ENCODE measurements at regions not wholly inside any gene's neighbourhood (a gene's known extent, or its start where the extent isn't known, plus 50 kb on each side); places are given as distances from the start of the nearest gene placed in this dataset.
A peak's percentile ranks its signal among the peaks of the same experiment; 100 is the strongest.

DNA sequence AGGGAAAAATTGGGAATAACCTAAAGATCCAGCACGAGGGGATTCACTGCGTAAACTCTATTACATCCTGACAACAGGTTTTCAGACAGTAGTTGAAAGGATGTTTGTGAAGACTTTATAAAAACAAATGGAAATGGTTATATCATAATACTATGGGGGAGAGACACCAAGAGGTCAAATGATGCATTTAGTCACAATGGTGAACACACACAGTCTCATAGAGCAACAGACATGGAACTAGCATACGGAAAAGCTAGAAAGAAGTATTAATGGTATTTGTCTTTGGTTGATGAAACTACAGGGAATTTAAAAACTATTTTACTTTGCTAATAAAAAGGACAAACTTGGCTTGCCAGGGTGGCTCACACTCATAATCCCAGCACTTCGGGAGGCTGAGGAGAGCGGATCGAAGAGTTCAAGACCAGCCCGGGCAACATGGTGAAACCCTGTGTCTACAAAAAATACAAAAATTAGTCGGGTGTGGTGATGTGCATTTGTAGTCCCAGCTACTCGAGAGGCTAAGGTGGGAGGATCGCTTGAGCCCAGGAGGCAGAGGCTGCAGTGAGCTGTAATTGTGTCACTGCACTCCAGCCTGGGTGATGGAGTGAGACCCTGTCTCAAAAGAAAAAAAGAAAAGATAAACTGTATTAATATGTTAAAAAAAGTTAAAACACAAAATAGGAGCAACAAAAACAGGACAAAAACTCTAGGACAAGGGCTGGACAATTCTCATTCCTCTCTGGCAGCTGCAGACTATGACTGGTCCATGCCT lies 94.8 kb downstream of the MYCN start:
- DNase-seq (ENCODE audit: low read depth), result no peak
- TF ChIP-seq, protein P1, sequence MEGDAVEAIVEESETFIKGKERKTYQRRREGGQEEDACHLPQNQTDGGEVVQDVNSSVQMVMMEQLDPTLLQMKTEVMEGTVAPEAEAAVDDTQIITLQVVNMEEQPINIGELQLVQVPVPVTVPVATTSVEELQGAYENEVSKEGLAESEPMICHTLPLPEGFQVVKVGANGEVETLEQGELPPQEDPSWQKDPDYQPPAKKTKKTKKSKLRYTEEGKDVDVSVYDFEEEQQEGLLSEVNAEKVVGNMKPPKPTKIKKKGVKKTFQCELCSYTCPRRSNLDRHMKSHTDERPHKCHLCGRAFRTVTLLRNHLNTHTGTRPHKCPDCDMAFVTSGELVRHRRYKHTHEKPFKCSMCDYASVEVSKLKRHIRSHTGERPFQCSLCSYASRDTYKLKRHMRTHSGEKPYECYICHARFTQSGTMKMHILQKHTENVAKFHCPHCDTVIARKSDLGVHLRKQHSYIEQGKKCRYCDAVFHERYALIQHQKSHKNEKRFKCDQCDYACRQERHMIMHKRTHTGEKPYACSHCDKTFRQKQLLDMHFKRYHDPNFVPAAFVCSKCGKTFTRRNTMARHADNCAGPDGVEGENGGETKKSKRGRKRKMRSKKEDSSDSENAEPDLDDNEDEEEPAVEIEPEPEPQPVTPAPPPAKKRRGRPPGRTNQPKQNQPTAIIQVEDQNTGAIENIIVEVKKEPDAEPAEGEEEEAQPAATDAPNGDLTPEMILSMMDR (IDR thresholded peaks at IDR 0.05; ENCODE audit: low read depth, low read length), result no peak
- no peak overlapping the region for H3K4me3 ChIP-seq (ENCODE audit: low read depth, low read length)

DNA sequence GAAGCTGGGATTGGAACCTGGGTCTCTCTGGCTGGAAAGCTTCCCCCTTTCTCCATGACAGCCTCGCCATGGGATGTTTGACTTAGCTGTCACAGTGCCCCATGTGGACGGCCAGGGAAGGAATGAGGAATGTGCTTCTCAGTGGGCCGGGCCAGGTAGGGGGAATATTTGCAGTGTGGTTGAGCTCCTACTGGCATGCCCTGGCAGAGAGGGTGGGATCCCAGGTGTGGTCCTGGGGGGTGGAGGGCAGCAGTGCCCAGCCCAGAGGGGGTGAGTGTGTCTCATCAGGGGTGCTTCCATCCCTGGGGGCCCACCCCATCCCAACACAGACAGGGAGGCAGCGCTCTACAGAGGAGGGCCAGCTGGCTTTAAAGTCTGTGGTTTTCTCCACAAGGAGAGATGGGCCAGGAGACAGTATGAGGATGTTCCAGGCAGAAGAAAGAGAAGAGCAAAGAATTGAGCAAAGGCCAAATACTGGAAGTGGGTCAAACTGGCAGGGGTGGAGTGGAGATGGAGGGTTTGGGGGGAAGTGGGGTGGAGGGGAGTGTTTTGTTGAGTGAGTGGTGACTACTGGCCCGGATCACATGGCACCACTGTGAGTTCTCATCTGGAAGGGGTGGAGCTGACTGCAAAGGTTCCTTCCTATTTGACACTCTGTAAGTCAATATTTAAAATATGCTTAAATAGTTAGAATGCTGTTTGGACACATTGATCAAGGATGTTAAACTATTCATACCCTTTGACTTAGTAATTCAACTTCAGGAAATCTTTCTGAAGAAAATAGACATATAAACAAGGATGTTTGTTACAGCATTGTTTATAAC lies 94.0 kb downstream of the MYCN start:
- H3K4me3 ChIP-seq (ENCODE audit: low read depth, low read length), result no peak overlapping the region
- DNase-seq (ENCODE audit: low read depth), result no peak
- TF ChIP-seq, protein P2, sequence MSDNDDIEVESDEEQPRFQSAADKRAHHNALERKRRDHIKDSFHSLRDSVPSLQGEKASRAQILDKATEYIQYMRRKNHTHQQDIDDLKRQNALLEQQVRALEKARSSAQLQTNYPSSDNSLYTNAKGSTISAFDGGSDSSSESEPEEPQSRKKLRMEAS (IDR thresholded peaks at IDR 0.05; ENCODE audit: low read depth, low read length), result no peak
- TF ChIP-seq, protein P1 (IDR thresholded peaks at IDR 0.05; ENCODE audit: low read depth, low read length), result peak; percentile 30

DNA sequence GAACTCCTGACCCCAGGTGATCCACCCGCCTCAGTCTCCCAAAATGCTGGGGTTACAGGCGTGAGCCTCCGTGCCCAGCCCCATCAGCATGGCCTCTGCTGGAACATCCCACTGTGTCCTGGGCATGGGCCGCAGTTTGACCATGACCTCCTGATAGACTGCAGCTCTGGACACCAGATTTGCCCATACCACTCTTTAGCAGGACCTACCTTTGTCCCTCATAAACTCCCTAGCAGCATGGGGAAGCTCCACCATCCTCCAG lies 92.6 kb downstream of the MYCN start:
- TF ChIP-seq POLR2A (IDR thresholded peaks at IDR 0.05; ENCODE audit: extremely low read depth, insufficient read length) (no peak), MYC (IDR thresholded peaks at IDR 0.05; ENCODE audit: low read depth, low read length) (no peak)
- TF ChIP-seq, protein P1 (IDR thresholded peaks at IDR 0.05; ENCODE audit: low read depth, low read length), result no peak
- TF ChIP-seq, protein P2 (IDR thresholded peaks at IDR 0.05; ENCODE audit: low read depth, low read length), result no peak
- H3K4me3 ChIP-seq (ENCODE audit: low read depth, low read length), result no peak overlapping the region
- no peak for DNase-seq (ENCODE audit: low read depth)

DNA sequence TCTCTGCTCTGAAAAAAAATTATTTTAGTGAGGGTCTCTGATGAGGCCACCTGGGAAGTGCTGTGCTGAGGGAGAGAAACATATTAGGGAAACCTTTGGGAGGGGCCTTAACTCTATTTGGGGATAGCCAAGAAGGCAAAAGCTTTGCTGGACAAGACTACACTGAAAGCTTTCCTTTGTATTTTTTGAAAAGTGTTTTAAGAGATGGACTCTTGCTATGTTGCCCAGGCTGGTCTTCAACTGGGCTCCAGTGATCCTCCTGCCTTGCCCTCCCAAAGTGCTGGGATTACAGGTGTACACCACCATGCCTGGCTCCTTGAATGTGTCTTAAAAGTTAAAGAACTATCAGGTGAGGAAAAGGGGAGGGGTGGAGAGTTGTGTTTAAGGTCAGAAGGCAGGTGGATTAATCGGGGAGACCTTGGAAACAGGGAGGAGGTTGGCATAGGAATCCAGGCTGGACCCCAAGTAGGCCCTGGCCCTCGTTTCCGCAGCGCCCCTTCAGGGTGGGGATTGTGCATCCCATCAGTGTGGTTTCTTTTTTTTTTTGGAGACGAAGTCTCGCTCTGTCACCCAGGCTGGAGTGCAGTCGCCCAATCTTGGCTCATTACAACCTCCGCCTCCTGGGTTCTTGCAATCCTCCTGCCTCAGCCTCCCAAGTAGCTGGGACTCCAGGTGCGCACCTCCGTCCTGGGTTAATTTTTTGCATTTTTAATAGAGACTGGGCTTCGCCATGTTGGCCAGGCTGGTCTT lies 92.1 kb downstream of the MYCN start:
- TF ChIP-seq, protein P2 (IDR thresholded peaks at IDR 0.05; ENCODE audit: low read depth, low read length), result no peak
- TF ChIP-seq POLR2A (IDR thresholded peaks at IDR 0.05; ENCODE audit: extremely low read depth, insufficient read length) (no peak), MYC (IDR thresholded peaks at IDR 0.05; ENCODE audit: low read depth, low read length) (no peak)
- TF ChIP-seq, protein P1 (IDR thresholded peaks at IDR 0.05; ENCODE audit: low read depth, low read length), result no peak
- no peak for DNase-seq (ENCODE audit: low read depth)
- no peak overlapping the region for H3K4me3 ChIP-seq (ENCODE audit: low read depth, low read length)

DNA sequence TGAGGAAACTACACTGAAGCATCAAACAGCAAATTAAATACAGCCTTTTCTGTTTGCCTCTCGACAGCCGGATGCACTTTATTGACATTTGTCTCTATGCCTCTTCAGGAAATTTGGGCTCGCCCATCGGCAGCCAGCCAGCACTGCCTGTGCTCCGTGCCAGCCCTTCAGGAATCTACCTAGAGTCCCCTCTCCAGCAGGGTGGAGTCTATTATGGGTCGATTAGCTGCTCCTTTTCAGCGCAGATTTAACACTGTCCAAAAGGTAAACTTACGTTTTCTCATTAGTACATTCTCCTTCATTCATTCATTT lies 91.5 kb downstream of the MYCN start:
- TF ChIP-seq, protein P2 (IDR thresholded peaks at IDR 0.05; ENCODE audit: low read depth, low read length), result no peak
- TF ChIP-seq POLR2A (IDR thresholded peaks at IDR 0.05; ENCODE audit: extremely low read depth, insufficient read length) (no peak), MYC (IDR thresholded peaks at IDR 0.05; ENCODE audit: low read depth, low read length) (no peak)
- TF ChIP-seq, protein P1 (IDR thresholded peaks at IDR 0.05; ENCODE audit: low read depth, low read length), result no peak
- no peak overlapping the region for H3K4me3 ChIP-seq (ENCODE audit: low read depth, low read length)
- DNase-seq (ENCODE audit: low read depth), result no peak

All from NB4 (cell line).